ENCODE measurements at regions not wholly inside any gene's neighbourhood (a gene's known extent, or its start where the extent isn't known, plus 50 kb on each side); places are given as distances from the start of the nearest gene placed in this dataset.
"Not testable (repeated sequence)": the region's sequence is repeated elsewhere in the genome, so short reads cannot be mapped to it uniquely, and the experiment has no call there.

- in situ Hi-C loops (cut with HindIII; ENCODE audit: extremely low pct_ligation_motif_present, low pct_unique_long_range_greater_than_20kb): no loop called here
- TF ChIP-seq GATA4 (IDR thresholded peaks at IDR 0.05; ENCODE audit: borderline replicate concordance, low read depth) (no peak), MEIS1 (CRISPR knock-in tag; IDR thresholded peaks at IDR 0.05; ENCODE audit: borderline replicate concordance) (no peak), NCOR1 (IDR thresholded peaks at IDR 0.05; ENCODE audit: borderline replicate concordance, low read length) (no peak), IRX3 (CRISPR knock-in tag; IDR thresholded peaks at IDR 0.05; ENCODE audit: borderline replicate concordance, low read depth) (no peak), ZBTB42 (CRISPR knock-in tag; IDR thresholded peaks at IDR 0.05) (no peak), GLMP (CRISPR knock-in tag; IDR thresholded peaks at IDR 0.05; ENCODE audit: borderline replicate concordance) (no peak), ZNF441 (CRISPR knock-in tag; IDR thresholded peaks at IDR 0.05; ENCODE audit: borderline replicate concordance) (no peak), HDAC6 (IDR thresholded peaks at IDR 0.05; ENCODE audit: low read depth, low read length) (no peak), THAP11 (CRISPR knock-in tag; IDR thresholded peaks at IDR 0.05) (no peak), ZNF280D (CRISPR knock-in tag; IDR thresholded peaks at IDR 0.05) (no peak), TRIM24 (CRISPR knock-in tag; IDR thresholded peaks at IDR 0.05) (no peak), MBD4 (IDR thresholded peaks at IDR 0.05; ENCODE audit: borderline replicate concordance, low read length) (no peak), SIX4 (CRISPR knock-in tag; IDR thresholded peaks at IDR 0.05) (no peak)
- DNase-seq (ENCODE audit: low spot score) (no peak), FAIRE-seq (no peak), ATAC-seq (no peak)
- H3K4me1 ChIP-seq (ENCODE audit: insufficient read depth, low read length): no peaks in the 10 kb centered on the region
- no peaks in the 10 kb centered on the region for H4K20me1 ChIP-seq (ENCODE audit: insufficient read depth, low read length)
- peaks cover 0 to 6% of the 10 kb centered on the region in 2 experiments; a peak in 1 of 5 replicates for H3K27me3 ChIP-seq (ENCODE audit: control insufficient read depth in 1 of 2, insufficient read depth in 2 of 2, low read length in 2 of 2)
- H3K4me3 ChIP-seq (replicated peaks in 1 of 3; ENCODE audit: insufficient read depth in 1 of 3, low read depth in 2 of 3, low read length in 3 of 3): no peak overlapping the region
- no peak overlapping the region for H3K9ac ChIP-seq (ENCODE audit: insufficient read depth, low read depth, low read length)
- intact Hi-C loops (cut with micrococcal nuclease; ENCODE audit: unreplicated experiment): no loop called here
- CTCF ChIA-PET (ENCODE audit: low intra/inter-chr PET ratio, low total read pairs): no interaction called here
- no peaks in the 10 kb centered on the region for H3K79me2 ChIP-seq (ENCODE audit: insufficient read depth, low read length)
- H3K4me2 ChIP-seq (ENCODE audit: low read depth, low read length): no peak overlapping the region
- WGBS (ENCODE audit: low lambda C conversion rate): 42% methylated on average over 7 of the region's 7 CpGs
- no peaks in the 10 kb centered on the region for H3K9me3 ChIP-seq (ENCODE audit: low read length)
- POLR2A ChIA-PET: no interaction called here
- no peak overlapping the region for H3K27ac ChIP-seq (ENCODE audit: extremely low read length, insufficient read depth, low read length)
- H3K36me3 ChIP-seq (replicated peaks in 1 of 2; ENCODE audit: control insufficient read depth in 1 of 2, insufficient read depth in 2 of 2, low read length in 2 of 2): no peaks in the 10 kb centered on the region
- H2AFZ ChIP-seq (ENCODE audit: low read length): no peak overlapping the region
- no TSS peak for BruUV-seq (replicated peaks)
These were observed 77.9 kb upstream of the SATB2 start for GRCh38 chr2:199535445-199536177.

GRCh38 chr2:199533873-199534272, 76.1 kb upstream of the SATB2 start:
- H3K27me3 ChIP-seq (ENCODE audit: control insufficient read depth in 1 of 2, insufficient read depth in 2 of 2, low read length in 2 of 2); FAIRE-seq; H4K20me1 ChIP-seq (ENCODE audit: insufficient read depth, low read length); H3K9ac ChIP-seq (ENCODE audit: insufficient read depth, low read depth, low read length); H3K36me3 ChIP-seq (replicated peaks in 1 of 2; ENCODE audit: control insufficient read depth in 1 of 2, insufficient read depth in 2 of 2, low read length in 2 of 2); CTCF ChIA-PET (ENCODE audit: low intra/inter-chr PET ratio, low total read pairs); DNase-seq (ENCODE audit: low spot score); H3K27ac ChIP-seq (ENCODE audit: extremely low read length, insufficient read depth, low read length); H3K9me3 ChIP-seq (ENCODE audit: low read length); H3K79me2 ChIP-seq (ENCODE audit: insufficient read depth, low read length); ATAC-seq; H3K4me1 ChIP-seq (ENCODE audit: insufficient read depth, low read length); H2AFZ ChIP-seq (ENCODE audit: low read length); in situ Hi-C loops (cut with HindIII; ENCODE audit: extremely low pct_ligation_motif_present, low pct_unique_long_range_greater_than_20kb); BruUV-seq (replicated peaks); H3K4me2 ChIP-seq (ENCODE audit: low read depth, low read length); H3K4me3 ChIP-seq (replicated peaks in 1 of 3; ENCODE audit: insufficient read depth in 1 of 3, low read depth in 2 of 3, low read length in 3 of 3); POLR2A ChIA-PET; intact Hi-C loops (cut with micrococcal nuclease; ENCODE audit: unreplicated experiment): not testable (repeated sequence)
- 27% methylated on average over 3 of the region's 3 CpGs for WGBS (ENCODE audit: low lambda C conversion rate)
